Adipocyte (in vitro differentiated cells): ENCODE measurements at regions not wholly inside any gene's neighbourhood (a gene's known extent, or its start where the extent isn't known, plus 50 kb on each side); places are given as distances from the start of the nearest gene placed in this dataset.

Source experiments
- DNase-seq: peaks from one replicate; pipeline ENCODE4 v3.0.0-alpha.2; 2015; ENCODE audit warnings: low read depth
- H3K27me3 ChIP-seq: replicated peaks from 2 replicates; pipeline ENCODE4 v1.7.0; 2013; ENCODE audit warnings: mild to moderate bottlenecking, low read length, moderate library complexity; ENCODE audit not compliant: control insufficient read depth, insufficient read depth
- H3K36me3 ChIP-seq: 2 replicates; pipeline ENCODE4 v1.7.0; 2013; ENCODE audit warnings: low read length, mild to moderate bottlenecking, moderate library complexity; ENCODE audit not compliant: control insufficient read depth, insufficient read depth, severe bottlenecking
- H3K4me1 ChIP-seq: 2 replicates; pipeline ENCODE4 v1.7.0; 2013; ENCODE audit warnings: mild to moderate bottlenecking, low read length, moderate library complexity; ENCODE audit not compliant: control insufficient read depth, insufficient read depth
- H3K4me3 ChIP-seq: 2 replicates; pipeline ENCODE4 v1.7.0; 2013; ENCODE audit warnings: mild to moderate bottlenecking, low read length, moderate library complexity
- H3K9ac ChIP-seq: 2 replicates; pipeline ENCODE4 v1.7.0; 2013; ENCODE audit warnings: mild to moderate bottlenecking, low read length, moderate library complexity
- H3K9me3 ChIP-seq: 2 replicates; pipeline ENCODE4 v1.7.0; 2013; ENCODE audit warnings: mild to moderate bottlenecking, low read length, moderate library complexity; ENCODE audit not compliant: control insufficient read depth

GRCh38 chr4:13118633-13119032 is 365.5 kb downstream of the RAB28 start:
- Histone ChIP-seq H3K27me3 (no peaks in the 10 kb centered on the region), H3K9ac (no peak overlapping the region), H3K4me1 (no peaks in the 10 kb centered on the region), H3K4me3 (no peak overlapping the region), H3K36me3 (no peaks in the 10 kb centered on the region), H3K9me3 (no peaks in the 10 kb centered on the region)
- no peak for DNase-seq

GRCh38 chr4:13117185-13117584 is 367.0 kb downstream of the RAB28 start:
- H3K4me3 ChIP-seq = no peak overlapping the region

GRCh38 chr4:13112030-13112429 is 372.1 kb downstream of the RAB28 start:
- H3K9ac ChIP-seq = no peak overlapping the region
- H3K9me3 ChIP-seq = peaks cover 17% of the 10 kb centered on the region
- DNase-seq = no peak
- no peaks in the 10 kb centered on the region for H3K36me3 ChIP-seq
- no peaks in the 10 kb centered on the region for H3K4me1 ChIP-seq
- no peaks in the 10 kb centered on the region for H3K27me3 ChIP-seq
- H3K4me3 ChIP-seq = no peak overlapping the region

More at GRCh38 chr4:13117185-13117584, 367.0 kb downstream of the RAB28 start:
- Histone ChIP-seq H3K36me3 (no peaks in the 10 kb centered on the region), H3K4me1 (no peaks in the 10 kb centered on the region), H3K9ac (no peak overlapping the region), H3K9me3 (no peaks in the 10 kb centered on the region), H3K27me3 (no peaks in the 10 kb centered on the region)
- no peak for DNase-seq

GRCh38 chr4:13109536-13109935 is 374.6 kb downstream of the RAB28 start:
- H3K27me3 ChIP-seq = no peaks in the 10 kb centered on the region
- no peak for DNase-seq
- no peak overlapping the region for H3K9ac ChIP-seq
- H3K4me1 ChIP-seq = no peaks in the 10 kb centered on the region
- no peaks in the 10 kb centered on the region for H3K36me3 ChIP-seq
- peaks cover 17% of the 10 kb centered on the region for H3K9me3 ChIP-seq
- H3K4me3 ChIP-seq = no peak overlapping the region

- no peak overlapping the region for H3K9ac ChIP-seq
- H3K27me3 ChIP-seq = no peaks in the 10 kb centered on the region
- peaks cover 17% of the 10 kb centered on the region for H3K9me3 ChIP-seq
- no peak for DNase-seq
- no peaks in the 10 kb centered on the region for H3K36me3 ChIP-seq
- no peak overlapping the region for H3K4me3 ChIP-seq
- no peaks in the 10 kb centered on the region for H3K4me1 ChIP-seq
Measured at GRCh38 chr4:13108096-13108495, 376.0 kb downstream of the RAB28 start.

GRCh38 chr4:13103382-13104015 is 380.6 kb downstream of the RAB28 start:
- Histone ChIP-seq H3K4me3 (no peak overlapping the region), H3K9me3 (peaks cover 10% of the 10 kb centered on the region), H3K4me1 (peaks cover 5% of the 10 kb centered on the region), H3K9ac (no peak overlapping the region), H3K27me3 (no peaks in the 10 kb centered on the region), H3K36me3 (no peaks in the 10 kb centered on the region)
- DNase-seq = no peak

GRCh38 chr4:13102092-13102742 is 381.9 kb downstream of the RAB28 start:
- no peak for DNase-seq
- Histone ChIP-seq H3K9ac (no peak overlapping the region), H3K27me3 (no peaks in the 10 kb centered on the region), H3K4me1 (peaks cover 5% of the 10 kb centered on the region), H3K4me3 (no peak overlapping the region), H3K36me3 (no peaks in the 10 kb centered on the region), H3K9me3 (no peaks in the 10 kb centered on the region)

GRCh38 chr4:13097971-13098370 is 386.2 kb downstream of the RAB28 start:
- DNase-seq = no peak
- no peak overlapping the region for H3K9ac ChIP-seq
- no peaks in the 10 kb centered on the region for H3K9me3 ChIP-seq
- peaks cover 9% of the 10 kb centered on the region for H3K4me1 ChIP-seq
- no peak overlapping the region for H3K4me3 ChIP-seq
- H3K27me3 ChIP-seq = no peaks in the 10 kb centered on the region
- no peaks in the 10 kb centered on the region for H3K36me3 ChIP-seq

- Histone ChIP-seq H3K4me1 (peaks cover 12% of the 10 kb centered on the region), H3K27me3 (no peaks in the 10 kb centered on the region), H3K36me3 (no peaks in the 10 kb centered on the region), H3K9me3 (no peaks in the 10 kb centered on the region), H3K9ac (no peak overlapping the region), H3K4me3 (no peak overlapping the region)
- no peak for DNase-seq
Measured at GRCh38 chr4:13095722-13096121, 388.4 kb downstream of the RAB28 start.

GRCh38 chr4:13093170-13093569 is 391.0 kb downstream of the RAB28 start:
- Histone ChIP-seq H3K27me3 (no peaks in the 10 kb centered on the region), H3K4me1 (peaks cover 25% of the 10 kb centered on the region), H3K9ac (no peak overlapping the region), H3K9me3 (no peaks in the 10 kb centered on the region), H3K36me3 (no peaks in the 10 kb centered on the region), H3K4me3 (no peak overlapping the region)
- DNase-seq = no peak

- H3K9ac ChIP-seq = no peak overlapping the region
- H3K4me1 ChIP-seq = peaks cover 25% of the 10 kb centered on the region
- DNase-seq = no peak
Measured at GRCh38 chr4:13092702-13093101, 391.4 kb downstream of the RAB28 start.

GRCh38 chr4:13089659-13089998 is 394.5 kb downstream of the RAB28 start:
- Histone ChIP-seq H3K9ac (no peak overlapping the region), H3K4me1 (peaks cover 25% of the 10 kb centered on the region), H3K27me3 (no peaks in the 10 kb centered on the region), H3K36me3 (no peaks in the 10 kb centered on the region), H3K4me3 (no peak overlapping the region), H3K9me3 (no peaks in the 10 kb centered on the region)
- no peak for DNase-seq

More at GRCh38 chr4:13092702-13093101, 391.4 kb downstream of the RAB28 start:
- Histone ChIP-seq H3K27me3 (no peaks in the 10 kb centered on the region), H3K36me3 (no peaks in the 10 kb centered on the region), H3K9me3 (no peaks in the 10 kb centered on the region), H3K4me3 (no peak overlapping the region)
